Heart left ventricle (tissue), 13 donors: ENCODE measurements at regions not wholly inside any gene's neighbourhood (a gene's known extent, or its start where the extent isn't known, plus 50 kb on each side); places are given as distances from the start of the nearest gene placed in this dataset.

Experiments used
- CTCF ChIP-seq, 12 donors: fragments of 200-600 bp; sonication (generic) in 4 of 12; IDR thresholded peaks; one replicate each; pipeline versions ENCODE4 v1.5.0 to v1.8.0; 2018 to 2022; ENCODE audit warnings: antibody characterized with exemption in 12 of 12, mild to moderate bottlenecking in 5 of 12
- POLR2A ChIP-seq, 2 donors: fragments of 450-650 bp; IDR thresholded peaks; one replicate each; pipeline ENCODE4 v1.6.1; 2017; ENCODE audit warnings: antibody characterized with exemption in 2 of 2, mild to moderate bottlenecking in 2 of 2, moderate library complexity in 2 of 2
- donor health status: ischemic (EF 13 %, LVEDD 7.1; RV severe dilation, severe dysfunction).
- donor health status: DM: no; HTN: yes; CAD: no.
- donor health status: DM: no; HTN: no; CAD: no.
- donor health status: ischemic (EF 25% LVEDD 6.9; RV normal size, moderate dysfunction).
- donor health status: ischemic (EF 25% LVEDD 5.7; RV mildly dilated, moderate dysfunction).
- donor health status: ischemic (EF 35%, LVEDD 5.7; RV mildly dilated, moderate dysfunction).
- donor health status: nonischemic (EF 11% LVEDD 7.7; RV severe dilation, severe dysfunction).
- donor health status: DM: yes; HTN: yes; CAD: no.
- donor health status: PGD.
- donor health status: ischemic (EF 29% LVEDD 5.4; RV normal size, mild dysfunction).
- donor health status: nonischemic (EF 23%, LVEDD 6.1; RV moderate dilation, normal function).

GRCh38 chr6:112739766-112740165 lies 392.6 kb downstream of the RFPL4B start:
- TF ChIP-seq CTCF (IDR thresholded peaks at IDR 0.05), result no peak
- no peak for TF ChIP-seq POLR2A (IDR thresholded peaks at IDR 0.05)
